ENCODE measurements at regions not wholly inside any gene's neighbourhood (a gene's known extent, or its start where the extent isn't known, plus 50 kb on each side); places are given as distances from the start of the nearest gene placed in this dataset.

GRCh38 chr7:81604075-81604807, 165.6 kb downstream of the HGF start:
- Histone ChIP-seq H3K4me1 (ENCODE audit: low read depth, poor library complexity, severe bottlenecking) (peaks cover 3% of the 10 kb centered on the region), H3K27me3 (ENCODE audit: insufficient read depth, low read depth) (no peaks in the 10 kb centered on the region), H3K4me2 (no peak overlapping the region), H3K9ac (no peak overlapping the region), H3K4me3 (IDR thresholded peaks at IDR 0.05; ENCODE audit: insufficient read depth, low read depth, low read length) (no peak overlapping the region), H4K20me1 (ENCODE audit: insufficient read depth) (no peaks in the 10 kb centered on the region), H2AFZ (ENCODE audit: low read depth) (no peak overlapping the region), H3K27ac (no peak overlapping the region), H3K79me2 (ENCODE audit: insufficient read depth, low read depth) (no peaks in the 10 kb centered on the region), H3K36me3 (ENCODE audit: insufficient read depth) (no peaks in the 10 kb centered on the region)
- no peak for TF ChIP-seq CTCF (conservative IDR thresholded peaks at IDR 0.05; ENCODE audit: low read depth, low read length)

GRCh38 chr7:81600608-81601007, 169.2 kb downstream of the HGF start:
- Histone ChIP-seq H3K4me1 (ENCODE audit: low read depth, poor library complexity, severe bottlenecking) (peaks cover 13% of the 10 kb centered on the region), H3K27ac (no peak overlapping the region), H4K20me1 (ENCODE audit: insufficient read depth) (no peaks in the 10 kb centered on the region), H3K36me3 (ENCODE audit: insufficient read depth) (no peaks in the 10 kb centered on the region), H2AFZ (ENCODE audit: low read depth) (no peak overlapping the region), H3K27me3 (ENCODE audit: insufficient read depth, low read depth) (no peaks in the 10 kb centered on the region), H3K4me3 (IDR thresholded peaks at IDR 0.05; ENCODE audit: insufficient read depth, low read depth, low read length) (no peak overlapping the region), H3K4me2 (no peak overlapping the region), H3K79me2 (ENCODE audit: insufficient read depth, low read depth) (no peaks in the 10 kb centered on the region), H3K9ac (no peak overlapping the region)
- no peak for TF ChIP-seq CTCF (conservative IDR thresholded peaks at IDR 0.05; ENCODE audit: low read depth, low read length)

DNA sequence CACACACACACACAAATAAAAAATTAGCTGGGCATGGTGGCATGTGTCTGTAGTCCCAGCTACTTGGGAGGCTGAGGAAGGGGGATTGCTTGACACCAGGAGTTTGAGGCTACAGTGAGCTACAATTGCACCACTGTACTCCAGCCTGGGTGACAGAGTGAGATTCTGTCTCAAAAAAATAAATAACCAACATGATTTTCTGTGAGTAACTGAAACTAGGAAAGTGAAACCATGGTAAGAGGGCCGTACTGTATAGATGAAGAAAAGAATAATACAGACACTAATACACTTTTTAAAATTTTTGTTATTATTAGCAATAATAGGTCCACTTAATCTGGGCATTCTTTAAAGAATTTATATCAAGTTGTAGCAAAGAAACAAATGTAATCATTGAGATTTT, 170.9 kb downstream of the HGF start:
- Histone ChIP-seq H3K4me3 (IDR thresholded peaks at IDR 0.05; ENCODE audit: insufficient read depth, low read depth, low read length) (no peak overlapping the region), H4K20me1 (ENCODE audit: insufficient read depth) (no peaks in the 10 kb centered on the region), H3K27me3 (ENCODE audit: insufficient read depth, low read depth) (no peaks in the 10 kb centered on the region), H3K36me3 (ENCODE audit: insufficient read depth) (no peaks in the 10 kb centered on the region), H3K4me1 (ENCODE audit: low read depth, poor library complexity, severe bottlenecking) (peaks cover 13% of the 10 kb centered on the region), H3K9ac (no peak overlapping the region), H2AFZ (ENCODE audit: low read depth) (peak overlapping the region; percentile 31; the same call in 1 of the 2 replicates), H3K27ac (no peak overlapping the region), H3K4me2 (peak overlapping the region; percentile 41), H3K79me2 (ENCODE audit: insufficient read depth, low read depth) (no peaks in the 10 kb centered on the region)
- TF ChIP-seq CTCF (conservative IDR thresholded peaks at IDR 0.05; ENCODE audit: low read depth, low read length) = no peak

GRCh38 chr7:81594767-81595166, 175.1 kb downstream of the HGF start:
- Histone ChIP-seq H2AFZ (ENCODE audit: low read depth) (no peak overlapping the region), H3K9ac (no peak overlapping the region), H4K20me1 (ENCODE audit: insufficient read depth) (no peaks in the 10 kb centered on the region), H3K4me2 (no peak overlapping the region), H3K4me1 (ENCODE audit: low read depth, poor library complexity, severe bottlenecking) (peaks cover 16% of the 10 kb centered on the region), H3K79me2 (ENCODE audit: insufficient read depth, low read depth) (no peaks in the 10 kb centered on the region), H3K27me3 (ENCODE audit: insufficient read depth, low read depth) (no peaks in the 10 kb centered on the region), H3K27ac (no peak overlapping the region), H3K4me3 (IDR thresholded peaks at IDR 0.05; ENCODE audit: insufficient read depth, low read depth, low read length) (no peak overlapping the region), H3K36me3 (ENCODE audit: insufficient read depth) (no peaks in the 10 kb centered on the region)
- TF ChIP-seq CTCF (conservative IDR thresholded peaks at IDR 0.05; ENCODE audit: low read depth, low read length) = no peak

All from KMS-11 (cell line).